HepG2 (cell line): ENCODE measurements at regions not wholly inside any gene's neighbourhood (a gene's known extent, or its start where the extent isn't known, plus 50 kb on each side); places are given as distances from the start of the nearest gene placed in this dataset.

Experiments
- KDM6A ChIP-seq: IDR thresholded peaks from 2 replicates; pipeline ENCODE4 v1.6.1; 2016; ENCODE audit warnings: low read depth
- SP140L ChIP-seq: sonication (generic); formaldehyde crosslinking; IDR thresholded peaks from 2 replicates; pipeline ENCODE4 v1.4.0; 2020; ENCODE audit warnings: missing genetic modification reagents, borderline replicate concordance
- SRF ChIP-seq: IDR thresholded peaks from 2 replicates; pipeline ENCODE4 v1.6.1; 2011; ENCODE audit warnings: mild to moderate bottlenecking, low read depth, low read length, moderate library complexity
- ZNF274 ChIP-seq: sonication (generic); formaldehyde crosslinking; IDR thresholded peaks from 2 replicates; pipeline ENCODE4 v1.5.1; 2020; ENCODE audit warnings: mild to moderate bottlenecking, missing genetic modification reagents
- ZNF563 ChIP-seq: sonication (generic); formaldehyde crosslinking; IDR thresholded peaks from 2 replicates; pipeline ENCODE4 v1.8.0; 2022; ENCODE audit warnings: mild to moderate bottlenecking, moderate library complexity, missing genetic modification reagents
- ZNF670 ChIP-seq: sonication (generic); formaldehyde crosslinking; IDR thresholded peaks from 2 replicates; pipeline ENCODE4 v1.8.0; 2022; ENCODE audit warnings: mild to moderate bottlenecking, missing genetic modification reagents, borderline replicate concordance
- TF ChIP-seq, protein P1 (sequence below): sonication (generic); formaldehyde crosslinking; IDR thresholded peaks from 2 replicates; pipeline ENCODE4 v1.5.0; 2020; ENCODE audit warnings: mild to moderate bottlenecking, missing genetic modification reagents, moderate library complexity
- TF ChIP-seq, protein P2 (sequence below): sonication (generic); formaldehyde crosslinking; IDR thresholded peaks from 2 replicates; pipeline ENCODE4 v1.4.0; 2020; ENCODE audit warnings: missing genetic modification reagents
- TF ChIP-seq, protein P3 (sequence below): sonication (generic); formaldehyde crosslinking; IDR thresholded peaks from 2 replicates; pipeline ENCODE4 v1.4.0; 2020; ENCODE audit warnings: mild to moderate bottlenecking, missing genetic modification reagents
- TF ChIP-seq, protein P4 (sequence below), 2 experiments: IDR thresholded peaks; 2 replicates each; pipeline ENCODE4 v1.6.1; 2011 to 2012; ENCODE audit warnings: low read length in 2 of 2, borderline replicate concordance in 1 of 2, low read depth in 1 of 2, mild to moderate bottlenecking in 1 of 2, moderate library complexity in 1 of 2

DNA sequence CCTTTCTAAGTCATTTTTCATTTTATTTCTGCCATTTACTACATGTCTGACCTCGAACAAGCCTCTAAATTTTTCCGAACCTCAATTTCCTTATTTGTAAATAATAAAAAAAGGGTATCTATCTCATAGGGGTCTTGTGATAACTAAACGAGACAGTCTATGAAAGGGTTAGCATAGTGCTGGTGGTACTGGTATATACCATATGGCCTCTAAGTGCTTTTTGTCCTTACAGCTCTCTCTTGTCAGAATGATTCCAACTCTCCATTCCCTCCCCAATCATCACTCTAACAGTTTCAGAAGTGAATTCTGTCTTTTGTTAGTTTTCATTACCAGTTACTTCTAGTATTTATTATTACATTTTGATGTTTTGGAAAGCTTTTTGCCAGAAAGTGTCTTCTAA is 85.5 kb upstream of the ACTBL2 start:
- TF ChIP-seq, protein P1, sequence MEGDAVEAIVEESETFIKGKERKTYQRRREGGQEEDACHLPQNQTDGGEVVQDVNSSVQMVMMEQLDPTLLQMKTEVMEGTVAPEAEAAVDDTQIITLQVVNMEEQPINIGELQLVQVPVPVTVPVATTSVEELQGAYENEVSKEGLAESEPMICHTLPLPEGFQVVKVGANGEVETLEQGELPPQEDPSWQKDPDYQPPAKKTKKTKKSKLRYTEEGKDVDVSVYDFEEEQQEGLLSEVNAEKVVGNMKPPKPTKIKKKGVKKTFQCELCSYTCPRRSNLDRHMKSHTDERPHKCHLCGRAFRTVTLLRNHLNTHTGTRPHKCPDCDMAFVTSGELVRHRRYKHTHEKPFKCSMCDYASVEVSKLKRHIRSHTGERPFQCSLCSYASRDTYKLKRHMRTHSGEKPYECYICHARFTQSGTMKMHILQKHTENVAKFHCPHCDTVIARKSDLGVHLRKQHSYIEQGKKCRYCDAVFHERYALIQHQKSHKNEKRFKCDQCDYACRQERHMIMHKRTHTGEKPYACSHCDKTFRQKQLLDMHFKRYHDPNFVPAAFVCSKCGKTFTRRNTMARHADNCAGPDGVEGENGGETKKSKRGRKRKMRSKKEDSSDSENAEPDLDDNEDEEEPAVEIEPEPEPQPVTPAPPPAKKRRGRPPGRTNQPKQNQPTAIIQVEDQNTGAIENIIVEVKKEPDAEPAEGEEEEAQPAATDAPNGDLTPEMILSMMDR (CRISPR knock-in tag): no peak
- TF ChIP-seq ZNF670 (CRISPR knock-in tag) (no peak), SP140L (CRISPR knock-in tag) (no peak), ZNF274 (CRISPR knock-in tag) (no peak), SRF (no peak), KDM6A (no peak), ZNF563 (CRISPR knock-in tag) (no peak)
- TF ChIP-seq, protein P2, sequence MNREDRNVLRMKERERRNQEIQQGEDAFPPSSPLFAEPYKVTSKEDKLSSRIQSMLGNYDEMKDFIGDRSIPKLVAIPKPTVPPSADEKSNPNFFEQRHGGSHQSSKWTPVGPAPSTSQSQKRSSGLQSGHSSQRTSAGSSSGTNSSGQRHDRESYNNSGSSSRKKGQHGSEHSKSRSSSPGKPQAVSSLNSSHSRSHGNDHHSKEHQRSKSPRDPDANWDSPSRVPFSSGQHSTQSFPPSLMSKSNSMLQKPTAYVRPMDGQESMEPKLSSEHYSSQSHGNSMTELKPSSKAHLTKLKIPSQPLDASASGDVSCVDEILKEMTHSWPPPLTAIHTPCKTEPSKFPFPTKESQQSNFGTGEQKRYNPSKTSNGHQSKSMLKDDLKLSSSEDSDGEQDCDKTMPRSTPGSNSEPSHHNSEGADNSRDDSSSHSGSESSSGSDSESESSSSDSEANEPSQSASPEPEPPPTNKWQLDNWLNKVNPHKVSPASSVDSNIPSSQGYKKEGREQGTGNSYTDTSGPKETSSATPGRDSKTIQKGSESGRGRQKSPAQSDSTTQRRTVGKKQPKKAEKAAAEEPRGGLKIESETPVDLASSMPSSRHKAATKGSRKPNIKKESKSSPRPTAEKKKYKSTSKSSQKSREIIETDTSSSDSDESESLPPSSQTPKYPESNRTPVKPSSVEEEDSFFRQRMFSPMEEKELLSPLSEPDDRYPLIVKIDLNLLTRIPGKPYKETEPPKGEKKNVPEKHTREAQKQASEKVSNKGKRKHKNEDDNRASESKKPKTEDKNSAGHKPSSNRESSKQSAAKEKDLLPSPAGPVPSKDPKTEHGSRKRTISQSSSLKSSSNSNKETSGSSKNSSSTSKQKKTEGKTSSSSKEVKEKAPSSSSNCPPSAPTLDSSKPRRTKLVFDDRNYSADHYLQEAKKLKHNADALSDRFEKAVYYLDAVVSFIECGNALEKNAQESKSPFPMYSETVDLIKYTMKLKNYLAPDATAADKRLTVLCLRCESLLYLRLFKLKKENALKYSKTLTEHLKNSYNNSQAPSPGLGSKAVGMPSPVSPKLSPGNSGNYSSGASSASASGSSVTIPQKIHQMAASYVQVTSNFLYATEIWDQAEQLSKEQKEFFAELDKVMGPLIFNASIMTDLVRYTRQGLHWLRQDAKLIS (CRISPR knock-in tag): no peak
- TF ChIP-seq, protein P3, sequence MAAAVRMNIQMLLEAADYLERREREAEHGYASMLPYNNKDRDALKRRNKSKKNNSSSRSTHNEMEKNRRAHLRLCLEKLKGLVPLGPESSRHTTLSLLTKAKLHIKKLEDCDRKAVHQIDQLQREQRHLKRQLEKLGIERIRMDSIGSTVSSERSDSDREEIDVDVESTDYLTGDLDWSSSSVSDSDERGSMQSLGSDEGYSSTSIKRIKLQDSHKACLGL (CRISPR knock-in tag): no peak
- TF ChIP-seq, protein P4, sequence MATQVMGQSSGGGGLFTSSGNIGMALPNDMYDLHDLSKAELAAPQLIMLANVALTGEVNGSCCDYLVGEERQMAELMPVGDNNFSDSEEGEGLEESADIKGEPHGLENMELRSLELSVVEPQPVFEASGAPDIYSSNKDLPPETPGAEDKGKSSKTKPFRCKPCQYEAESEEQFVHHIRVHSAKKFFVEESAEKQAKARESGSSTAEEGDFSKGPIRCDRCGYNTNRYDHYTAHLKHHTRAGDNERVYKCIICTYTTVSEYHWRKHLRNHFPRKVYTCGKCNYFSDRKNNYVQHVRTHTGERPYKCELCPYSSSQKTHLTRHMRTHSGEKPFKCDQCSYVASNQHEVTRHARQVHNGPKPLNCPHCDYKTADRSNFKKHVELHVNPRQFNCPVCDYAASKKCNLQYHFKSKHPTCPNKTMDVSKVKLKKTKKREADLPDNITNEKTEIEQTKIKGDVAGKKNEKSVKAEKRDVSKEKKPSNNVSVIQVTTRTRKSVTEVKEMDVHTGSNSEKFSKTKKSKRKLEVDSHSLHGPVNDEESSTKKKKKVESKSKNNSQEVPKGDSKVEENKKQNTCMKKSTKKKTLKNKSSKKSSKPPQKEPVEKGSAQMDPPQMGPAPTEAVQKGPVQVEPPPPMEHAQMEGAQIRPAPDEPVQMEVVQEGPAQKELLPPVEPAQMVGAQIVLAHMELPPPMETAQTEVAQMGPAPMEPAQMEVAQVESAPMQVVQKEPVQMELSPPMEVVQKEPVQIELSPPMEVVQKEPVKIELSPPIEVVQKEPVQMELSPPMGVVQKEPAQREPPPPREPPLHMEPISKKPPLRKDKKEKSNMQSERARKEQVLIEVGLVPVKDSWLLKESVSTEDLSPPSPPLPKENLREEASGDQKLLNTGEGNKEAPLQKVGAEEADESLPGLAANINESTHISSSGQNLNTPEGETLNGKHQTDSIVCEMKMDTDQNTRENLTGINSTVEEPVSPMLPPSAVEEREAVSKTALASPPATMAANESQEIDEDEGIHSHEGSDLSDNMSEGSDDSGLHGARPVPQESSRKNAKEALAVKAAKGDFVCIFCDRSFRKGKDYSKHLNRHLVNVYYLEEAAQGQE (IDR thresholded peaks at IDR 0.05; ENCODE audit: borderline replicate concordance in 1 of 2, low read depth in 1 of 2, low read length in 2 of 2): no peak
